ENCODE measurements at regions not wholly inside any gene's neighbourhood (a gene's known extent, or its start where the extent isn't known, plus 50 kb on each side); places are given as distances from the start of the nearest gene placed in this dataset.

GRCh38 chr7:52811537-52811936 is 223.9 kb upstream of the POM121L12 start:
- no peak for DNase-seq
- Histone ChIP-seq H3K4me3 (no peak overlapping the region), H3K4me1 (no peaks in the 10 kb centered on the region), H3K27ac (no peak overlapping the region), H3K9me3 (no peaks in the 10 kb centered on the region), H3K36me3 (ENCODE audit: low read depth, missing control alignments) (no peaks in the 10 kb centered on the region), H3K27me3 (no peaks in the 10 kb centered on the region)
- WGBS, 2 donors, result 96 to 98% methylated on average over 1 of the region's 1 CpG
- TF ChIP-seq POLR2A (IDR thresholded peaks at IDR 0.05), result no peak
- no peak for TF ChIP-seq CTCF (IDR thresholded peaks at IDR 0.05)
- intact Hi-C loops (cut with DNase I; ENCODE audit: low total_unique reads), result no loop called here

- Histone ChIP-seq H3K36me3 (ENCODE audit: low read depth, missing control alignments) (no peaks in the 10 kb centered on the region), H3K27ac (no peak overlapping the region), H3K4me1 (no peaks in the 10 kb centered on the region), H3K27me3 (no peaks in the 10 kb centered on the region), H3K4me3 (no peak overlapping the region), H3K9me3 (no peaks in the 10 kb centered on the region)
- DNase-seq, result no peak
- TF ChIP-seq CTCF (IDR thresholded peaks at IDR 0.05) (no peak), POLR2A (IDR thresholded peaks at IDR 0.05) (no peak)
- intact Hi-C loops (cut with DNase I; ENCODE audit: low total_unique reads), result no loop called here
- WGBS, 2 donors, result 77 to 84% methylated on average over 9 of the region's 9 CpGs
These were observed 235.6 kb upstream of the POM121L12 start for GRCh38 chr7:52799817-52800216.

GRCh38 chr7:52797801-52798200 is 237.6 kb upstream of the POM121L12 start:
- intact Hi-C loops (cut with DNase I; ENCODE audit: low total_unique reads), result no loop called here
- H3K27me3 ChIP-seq, result no peaks in the 10 kb centered on the region
- no peak overlapping the region for H3K27ac ChIP-seq
- no peaks in the 10 kb centered on the region for H3K4me1 ChIP-seq
- DNase-seq, result no peak
- WGBS, 2 donors, result 77 to 83% methylated on average over 4 of the region's 4 CpGs
- TF ChIP-seq POLR2A (IDR thresholded peaks at IDR 0.05), result no peak
- TF ChIP-seq CTCF (IDR thresholded peaks at IDR 0.05), result no peak
- H3K36me3 ChIP-seq (ENCODE audit: low read depth, missing control alignments), result no peaks in the 10 kb centered on the region
- H3K9me3 ChIP-seq, result no peaks in the 10 kb centered on the region
- no peak overlapping the region for H3K4me3 ChIP-seq

- no peaks in the 10 kb centered on the region for H3K36me3 ChIP-seq (ENCODE audit: low read depth, missing control alignments)
These were observed 240.8 kb upstream of the POM121L12 start for GRCh38 chr7:52794621-52795020.

More at GRCh38 chr7:52794621-52795020, 240.8 kb upstream of the POM121L12 start:
- DNase-seq, result no peak
- Histone ChIP-seq H3K9me3 (no peaks in the 10 kb centered on the region), H3K4me3 (no peak overlapping the region), H3K4me1 (no peaks in the 10 kb centered on the region), H3K27me3 (no peaks in the 10 kb centered on the region), H3K27ac (no peak overlapping the region)
- 86 to 95% methylated on average over 1 of the region's 1 CpG for WGBS, 2 donors
- intact Hi-C loops (cut with DNase I; ENCODE audit: low total_unique reads), result no loop called here
- TF ChIP-seq POLR2A (IDR thresholded peaks at IDR 0.05) (no peak), CTCF (IDR thresholded peaks at IDR 0.05) (no peak)

Measured in testis (tissue), 2 donors.